ENCODE measurements at regions not wholly inside any gene's neighbourhood (a gene's known extent, or its start where the extent isn't known, plus 50 kb on each side); places are given as distances from the start of the nearest gene placed in this dataset.

DNA sequence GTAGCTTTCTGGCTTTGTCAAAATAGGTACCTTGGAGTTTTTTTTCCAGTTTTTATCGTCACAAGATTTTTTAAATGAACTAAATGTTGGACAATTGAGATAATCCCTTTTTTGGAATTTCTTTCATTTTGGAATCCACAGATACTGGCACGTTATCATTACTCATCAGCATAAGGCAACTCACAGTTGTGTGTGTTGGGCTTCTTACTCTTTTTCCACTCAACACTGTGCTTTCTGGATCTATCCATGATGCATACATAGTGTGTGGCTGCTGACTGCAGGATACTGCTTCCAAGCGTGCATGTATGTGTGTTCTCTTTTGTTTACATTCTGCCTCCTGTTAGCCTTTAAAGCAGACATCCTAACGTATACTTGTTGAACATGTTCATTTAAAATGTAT, 113.5 kb upstream of the FAM9A start:
- no peak for TF ChIP-seq CTCF (IDR thresholded peaks at IDR 0.05)
- Histone ChIP-seq H3K4me1 (no peaks in the 10 kb centered on the region), H3K27ac (no peak overlapping the region), H3K27me3 (ENCODE audit: low read depth) (no peaks in the 10 kb centered on the region), H3K9me3 (no peaks in the 10 kb centered on the region), H3K4me3 (no peak overlapping the region), H3K36me3 (no peaks in the 10 kb centered on the region)
- DNase-seq, result no peak
- intact Hi-C loops (cut with DNase I), result no loop called here
- ATAC-seq, result no peak

DNA sequence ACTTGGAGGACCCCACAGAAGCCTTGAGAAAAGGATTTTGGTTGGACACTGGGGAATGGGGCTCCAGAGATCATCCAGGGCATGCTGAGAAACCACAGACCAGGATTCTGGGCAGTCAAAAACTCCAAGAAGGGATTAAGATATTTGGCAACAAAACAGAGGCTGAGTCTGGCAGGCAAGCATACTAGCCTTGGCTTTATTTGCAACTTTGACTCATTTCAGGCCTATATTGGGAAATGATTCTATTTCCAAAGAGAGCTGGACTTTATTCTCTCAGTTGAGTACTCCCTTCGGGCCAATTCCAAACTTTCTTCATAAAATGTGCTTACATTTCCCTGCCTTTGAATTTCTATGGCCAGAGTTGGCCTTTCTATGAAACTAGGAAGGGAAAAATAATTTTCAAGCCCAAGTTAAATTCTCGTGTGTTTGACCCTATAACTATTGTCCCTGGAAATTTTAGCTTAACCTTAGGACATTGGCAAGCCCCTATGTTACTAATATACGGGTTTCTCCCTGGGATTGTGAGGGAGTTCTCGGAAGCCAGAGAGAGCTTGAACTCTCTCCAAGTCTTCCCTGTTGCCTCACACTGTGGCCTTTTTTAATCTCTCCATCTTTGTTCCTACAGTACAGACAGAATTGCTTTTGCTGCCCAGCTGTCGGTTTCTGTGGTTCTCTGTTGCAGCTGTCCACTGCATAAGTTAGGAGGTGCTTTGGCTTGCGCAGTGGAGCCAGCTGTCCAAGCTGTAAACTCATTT, 112.6 kb upstream of the FAM9A start:
- intact Hi-C loops (cut with DNase I), result no loop called here
- Histone ChIP-seq H3K9me3 (no peaks in the 10 kb centered on the region), H3K4me1 (no peaks in the 10 kb centered on the region), H3K4me3 (no peak overlapping the region), H3K36me3 (no peaks in the 10 kb centered on the region), H3K27me3 (ENCODE audit: low read depth) (no peaks in the 10 kb centered on the region), H3K27ac (no peak overlapping the region)
- DNase-seq (no peak), ATAC-seq (no peak)
- no peak for TF ChIP-seq CTCF (IDR thresholded peaks at IDR 0.05)

DNA sequence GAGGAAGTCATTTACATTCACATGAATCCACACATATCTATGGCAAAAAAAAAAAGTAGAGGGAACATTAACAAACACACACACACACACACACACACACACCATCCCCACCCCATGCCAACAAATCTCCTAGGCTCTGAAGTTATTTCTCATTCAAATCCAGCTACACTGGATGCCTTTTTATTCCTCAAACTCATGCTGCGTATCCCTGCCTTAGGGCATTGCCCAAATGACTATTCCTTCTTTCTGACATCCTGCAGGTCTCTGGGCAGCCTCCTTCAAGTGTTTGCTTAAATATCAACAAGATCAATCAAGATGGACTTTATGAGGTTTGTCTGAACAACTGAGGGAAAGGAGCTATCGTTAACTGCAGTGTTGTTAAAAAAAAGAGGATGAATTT, 106.5 kb upstream of the FAM9A start:
- DNase-seq (no peak), ATAC-seq (no peak)
- intact Hi-C loops (cut with DNase I), result no loop called here
- TF ChIP-seq CTCF (IDR thresholded peaks at IDR 0.05), result no peak
- H3K4me3 ChIP-seq, result no peak overlapping the region
- H3K36me3 ChIP-seq, result no peaks in the 10 kb centered on the region
- no peaks in the 10 kb centered on the region for H3K4me1 ChIP-seq
- no peaks in the 10 kb centered on the region for H3K27me3 ChIP-seq (ENCODE audit: low read depth)
- H3K9me3 ChIP-seq, result no peaks in the 10 kb centered on the region
- H3K27ac ChIP-seq, result no peak overlapping the region

GRCh38 chrX:8906299-8906938, 105.2 kb upstream of the FAM9A start:
- intact Hi-C loops (cut with DNase I), result no loop called here
- DNase-seq, result no peak

GRCh38 chrX:8897259-8897658, 96.1 kb upstream of the FAM9A start:
- no peak overlapping the region for H3K27ac ChIP-seq
- no peaks in the 10 kb centered on the region for H3K9me3 ChIP-seq
- intact Hi-C loops (cut with DNase I), result no loop called here
- H3K4me3 ChIP-seq, result no peak overlapping the region
- no peaks in the 10 kb centered on the region for H3K36me3 ChIP-seq
- H3K27me3 ChIP-seq (ENCODE audit: low read depth), result no peaks in the 10 kb centered on the region
- no peak for TF ChIP-seq CTCF (IDR thresholded peaks at IDR 0.05)
- H3K4me1 ChIP-seq, result no peaks in the 10 kb centered on the region
- ATAC-seq, result no peak
- no peak for DNase-seq

More at GRCh38 chrX:8906299-8906938, 105.2 kb upstream of the FAM9A start:
- ATAC-seq, result no peak
- no peaks in the 10 kb centered on the region for H3K36me3 ChIP-seq
- no peaks in the 10 kb centered on the region for H3K27me3 ChIP-seq (ENCODE audit: low read depth)
- H3K4me3 ChIP-seq, result no peak overlapping the region
- no peak overlapping the region for H3K27ac ChIP-seq
- no peak for TF ChIP-seq CTCF (IDR thresholded peaks at IDR 0.05)
- H3K9me3 ChIP-seq, result no peaks in the 10 kb centered on the region
- H3K4me1 ChIP-seq, result no peaks in the 10 kb centered on the region

Measured in lower lobe of right lung (tissue), 2 donors.